ENCODE measurements at regions not wholly inside any gene's neighbourhood (a gene's known extent, or its start where the extent isn't known, plus 50 kb on each side); places are given as distances from the start of the nearest gene placed in this dataset.
A peak's percentile ranks its signal among the peaks of the same experiment; 100 is the strongest.

- Histone ChIP-seq H3F3A (replicated peaks; ENCODE audit: low read depth) (no peaks in the 10 kb centered on the region), H3K4me1 (ENCODE audit: insufficient read depth) (no peaks in the 10 kb centered on the region), H2AFZ (no peak overlapping the region), H3K9me2 (ENCODE audit: insufficient read depth) (no peaks in the 10 kb centered on the region), H3K27ac (ENCODE audit: low read depth) (no peak overlapping the region), H3K4me3 (no peak overlapping the region), H3K36me3 (ENCODE audit: insufficient read depth) (no peaks in the 10 kb centered on the region), H3K27me3 (ENCODE audit: insufficient read depth) (peaks cover 82% of the 10 kb centered on the region), H3K79me2 (replicated peaks; ENCODE audit: insufficient read depth) (no peaks in the 10 kb centered on the region), H4K20me1 (replicated peaks; ENCODE audit: insufficient read depth) (no peaks in the 10 kb centered on the region), H3K4me2 (no peak overlapping the region)
- peaks cover 7% of the 10 kb centered on the region for H3K36me3 Mint-ChIP-seq (ENCODE audit: low read depth)
- peaks cover 34% of the 10 kb centered on the region for H3K4me1 Mint-ChIP-seq
- TF ChIP-seq ZNF331 (CRISPR knock-in tag; IDR thresholded peaks at IDR 0.05; ENCODE audit: low read depth) (no peak), ZNF462 (CRISPR knock-in tag; IDR thresholded peaks at IDR 0.05) (no peak), POLR2AphosphoS5 (IDR thresholded peaks at IDR 0.05; ENCODE audit: low read depth) (no peak), EZH2phosphoT487 (IDR thresholded peaks at IDR 0.05; ENCODE audit: unreplicated experiment) (no peak), ZNF114 (CRISPR knock-in tag; IDR thresholded peaks at IDR 0.05) (no peak), CREB1 (CRISPR knock-in tag; IDR thresholded peaks at IDR 0.05; ENCODE audit: low read depth) (no peak), CTCF (conservative IDR thresholded peaks at IDR 0.05; ENCODE audit: low read depth in 2 of 2) (no peak; a peak in 1 of 4 replicates), JUNB (IDR thresholded peaks at IDR 0.05; ENCODE audit: unreplicated experiment) (no peak)
- DNase-seq (ENCODE audit: low spot score) (no peak), ATAC-seq (no peak)
- peaks cover 34% of the 10 kb centered on the region for H3K9me3 Mint-ChIP-seq
- H3K27me3 Mint-ChIP-seq (ENCODE audit: insufficient read depth, low read depth, poor library complexity): peaks cover 80% of the 10 kb centered on the region
- no peak overlapping the region for H3K27ac Mint-ChIP-seq
- H3K4me3 Mint-ChIP-seq: peak overlapping the region; percentile 76
Measured at GRCh38 chr20:25860531-25861150, 164.0 kb upstream of the ZNF337 start.

Measured in GM23338 (cell line).